ENCODE measurements at regions not wholly inside any gene's neighbourhood (a gene's known extent, or its start where the extent isn't known, plus 50 kb on each side); places are given as distances from the start of the nearest gene placed in this dataset.

DNA sequence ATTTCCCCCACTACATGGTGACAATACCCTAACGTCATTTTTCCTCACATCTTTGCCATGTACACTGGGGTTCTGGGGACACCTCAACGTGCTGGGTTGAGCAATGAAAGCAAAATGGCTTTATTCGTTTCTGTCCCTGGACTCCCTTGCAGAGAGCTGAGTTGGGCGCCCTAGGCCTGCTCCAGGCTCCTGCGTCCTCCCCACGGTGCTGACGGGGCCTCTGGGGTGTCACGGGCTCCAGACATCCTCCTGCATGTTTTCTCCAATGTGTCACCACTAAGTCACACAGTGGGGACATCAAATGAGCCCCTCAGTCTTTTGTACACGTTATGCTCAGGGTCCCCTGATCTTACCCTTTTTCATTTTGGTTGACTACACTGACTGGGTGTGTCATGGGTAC, 99.8 kb downstream of the TTLL2 start:
- intact Hi-C loops (cut with DNase I; ENCODE audit: low total_unique reads) (no loop called here), in situ Hi-C loops (cut with MboI; ENCODE audit: low sequenced_read_pairs in 4 of 4) (no loop called here)
- no peak for ATAC-seq
- DNase-seq, result no peak
- Histone ChIP-seq H3K27me3 (peaks cover 0 to 3% (median 0%) of the 10 kb centered on the region in 3 donors), H3K4me1 (no peaks in the 10 kb centered on the region), H3K4me3 (no peak overlapping the region), H3K9me3 (no peaks in the 10 kb centered on the region), H3K36me3 (no peaks in the 10 kb centered on the region), H3K27ac (no peak overlapping the region)
- no peak for TF ChIP-seq POLR2A (IDR thresholded peaks at IDR 0.05)
- no peak for TF ChIP-seq CTCF (IDR thresholded peaks at IDR 0.05 in 4 of 5, conservative IDR thresholded peaks at IDR 0.05 in 1 of 5)

DNA sequence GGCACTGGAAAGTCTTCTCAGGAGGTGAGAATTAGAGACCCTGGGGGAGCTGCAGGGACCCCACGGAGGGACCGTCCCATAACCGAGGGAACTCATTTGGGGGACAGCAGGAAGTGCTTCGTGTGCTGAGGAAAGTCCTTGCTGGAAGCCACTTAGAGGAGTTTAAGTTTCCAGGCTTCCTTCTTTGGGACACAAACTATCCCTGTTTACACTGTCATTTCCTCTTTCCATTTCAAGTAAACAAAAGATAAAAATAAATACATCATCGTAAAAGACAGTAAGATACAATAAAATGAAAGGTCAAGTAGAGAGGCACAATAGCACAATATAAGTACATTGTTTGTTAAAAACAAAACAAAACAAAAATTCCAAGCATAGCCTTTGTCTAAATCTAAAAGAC, 101.2 kb downstream of the TTLL2 start:
- no peaks in the 10 kb centered on the region for H3K27me3 ChIP-seq
- ATAC-seq (no peak), DNase-seq (no peak)
- H3K9me3 ChIP-seq, result no peaks in the 10 kb centered on the region
- intact Hi-C loops (cut with DNase I; ENCODE audit: low total_unique reads) (no loop called here), in situ Hi-C loops (cut with MboI; ENCODE audit: low sequenced_read_pairs in 4 of 4) (no loop called here)
- TF ChIP-seq POLR2A (IDR thresholded peaks at IDR 0.05) (no peak), CTCF (IDR thresholded peaks at IDR 0.05 in 4 of 5, conservative IDR thresholded peaks at IDR 0.05 in 1 of 5) (no peak)
- no peaks in the 10 kb centered on the region for H3K36me3 ChIP-seq
- H3K4me3 ChIP-seq, result no peak overlapping the region
- H3K4me1 ChIP-seq, result no peaks in the 10 kb centered on the region
- no peak overlapping the region for H3K27ac ChIP-seq

- intact Hi-C loops (cut with DNase I; ENCODE audit: low total_unique reads), result no loop called here
Measured at GRCh38 chr6:167426651-167427050, 101.8 kb downstream of the TTLL2 start.

GRCh38 chr6:167428664-167429333, 103.9 kb downstream of the TTLL2 start:
- intact Hi-C loops (cut with DNase I; ENCODE audit: low total_unique reads), result no loop called here
- Histone ChIP-seq H3K4me3 (no peak overlapping the region), H3K27ac (no peak overlapping the region), H3K9me3 (no peaks in the 10 kb centered on the region), H3K4me1 (no peaks in the 10 kb centered on the region), H3K36me3 (no peaks in the 10 kb centered on the region), H3K27me3 (no peaks in the 10 kb centered on the region)
- in situ Hi-C loops (cut with MboI; ENCODE audit: low sequenced_read_pairs in 4 of 4), result no loop called here
- no peak for TF ChIP-seq CTCF (IDR thresholded peaks at IDR 0.05 in 4 of 5, conservative IDR thresholded peaks at IDR 0.05 in 1 of 5)
- no peak for TF ChIP-seq POLR2A (IDR thresholded peaks at IDR 0.05)
- ATAC-seq, result no peak
- DNase-seq, result no peak

More at GRCh38 chr6:167426651-167427050, 101.8 kb downstream of the TTLL2 start:
- ATAC-seq (no peak), DNase-seq (no peak)
- in situ Hi-C loops (cut with MboI; ENCODE audit: low sequenced_read_pairs in 4 of 4), result no loop called here
- TF ChIP-seq POLR2A (IDR thresholded peaks at IDR 0.05) (no peak), CTCF (IDR thresholded peaks at IDR 0.05 in 4 of 5, conservative IDR thresholded peaks at IDR 0.05 in 1 of 5) (no peak)
- Histone ChIP-seq H3K4me3 (no peak overlapping the region), H3K27ac (no peak overlapping the region), H3K4me1 (no peaks in the 10 kb centered on the region), H3K36me3 (no peaks in the 10 kb centered on the region), H3K27me3 (no peaks in the 10 kb centered on the region), H3K9me3 (no peaks in the 10 kb centered on the region)

GRCh38 chr6:167429353-167429752, 104.5 kb downstream of the TTLL2 start:
- in situ Hi-C loops (cut with MboI; ENCODE audit: low sequenced_read_pairs in 4 of 4), result no loop called here

More at GRCh38 chr6:167429353-167429752, 104.5 kb downstream of the TTLL2 start:
- Histone ChIP-seq H3K4me3 (no peak overlapping the region), H3K27me3 (no peaks in the 10 kb centered on the region), H3K9me3 (no peaks in the 10 kb centered on the region), H3K4me1 (no peaks in the 10 kb centered on the region), H3K36me3 (no peaks in the 10 kb centered on the region), H3K27ac (no peak overlapping the region)
- intact Hi-C loops (cut with DNase I; ENCODE audit: low total_unique reads), result no loop called here
- DNase-seq, result no peak
- ATAC-seq, result no peak
- no peak for TF ChIP-seq CTCF (IDR thresholded peaks at IDR 0.05 in 4 of 5, conservative IDR thresholded peaks at IDR 0.05 in 1 of 5)
- TF ChIP-seq POLR2A (IDR thresholded peaks at IDR 0.05), result no peak
